ENCODE measurements at regions not wholly inside any gene's neighbourhood (a gene's known extent, or its start where the extent isn't known, plus 50 kb on each side); places are given as distances from the start of the nearest gene placed in this dataset.

GRCh38 chr9:20291201-20291600 lies 331.1 kb downstream of the MLLT3 start:
- Histone ChIP-seq H3K9ac (ENCODE audit: low read depth, low read length) (no peak overlapping the region), H3K27ac (ENCODE audit: low read depth, low read length) (no peak overlapping the region), H3K36me3 (ENCODE audit: insufficient read depth, low read length) (no peaks in the 10 kb centered on the region), H3K27me3 (ENCODE audit: insufficient read depth, low read length) (no peaks in the 10 kb centered on the region), H3K4me1 (ENCODE audit: insufficient read depth, low read length) (no peaks in the 10 kb centered on the region), H3K9me3 (ENCODE audit: insufficient read depth, low read depth, low read length) (no peaks in the 10 kb centered on the region), H3K4me3 (ENCODE audit: low read length) (no peak overlapping the region)
- WGBS: 93% methylated on average over 2 of the region's 2 CpGs

- no peak overlapping the region for H3K27ac ChIP-seq (ENCODE audit: low read depth, low read length)
- no peak overlapping the region for H3K4me3 ChIP-seq (ENCODE audit: low read length)
- no peaks in the 10 kb centered on the region for H3K9me3 ChIP-seq (ENCODE audit: insufficient read depth, low read depth, low read length)
- WGBS: 92% methylated on average over 6 of the region's 6 CpGs
- H3K4me1 ChIP-seq (ENCODE audit: insufficient read depth, low read length): no peaks in the 10 kb centered on the region
- H3K36me3 ChIP-seq (ENCODE audit: insufficient read depth, low read length): no peaks in the 10 kb centered on the region
- H3K27me3 ChIP-seq (ENCODE audit: insufficient read depth, low read length): no peaks in the 10 kb centered on the region
- H3K9ac ChIP-seq (ENCODE audit: low read depth, low read length): no peak overlapping the region
Observed at GRCh38 chr9:20290257-20290656, 332.0 kb downstream of the MLLT3 start.

- no peak overlapping the region for H3K9ac ChIP-seq (ENCODE audit: low read depth, low read length)
- H3K36me3 ChIP-seq (ENCODE audit: insufficient read depth, low read length): no peaks in the 10 kb centered on the region
- H3K27ac ChIP-seq (ENCODE audit: low read depth, low read length): no peak overlapping the region
- H3K9me3 ChIP-seq (ENCODE audit: insufficient read depth, low read depth, low read length): no peaks in the 10 kb centered on the region
- 83% methylated on average over 9 of the region's 9 CpGs for WGBS
- H3K4me3 ChIP-seq (ENCODE audit: low read length): no peak overlapping the region
- H3K4me1 ChIP-seq (ENCODE audit: insufficient read depth, low read length): peaks cover 4% of the 10 kb centered on the region; the same call in 1 of the 2 replicates
- H3K27me3 ChIP-seq (ENCODE audit: insufficient read depth, low read length): no peaks in the 10 kb centered on the region
Observed at GRCh38 chr9:20289423-20290010, 332.8 kb downstream of the MLLT3 start.

GRCh38 chr9:20286969-20287368 lies 335.3 kb downstream of the MLLT3 start:
- Histone ChIP-seq H3K27ac (ENCODE audit: low read depth, low read length) (no peak overlapping the region), H3K4me1 (ENCODE audit: insufficient read depth, low read length) (peaks cover 6% of the 10 kb centered on the region; the same call in 1 of the 2 replicates), H3K9me3 (ENCODE audit: insufficient read depth, low read depth, low read length) (no peaks in the 10 kb centered on the region), H3K36me3 (ENCODE audit: insufficient read depth, low read length) (no peaks in the 10 kb centered on the region), H3K4me3 (ENCODE audit: low read length) (no peak overlapping the region), H3K9ac (ENCODE audit: low read depth, low read length) (no peak overlapping the region), H3K27me3 (ENCODE audit: insufficient read depth, low read length) (no peaks in the 10 kb centered on the region)
- WGBS: 96% methylated on average over 3 of the region's 3 CpGs

- 100% methylated on average over 1 of the region's 2 CpGs for WGBS
- H3K9ac ChIP-seq (ENCODE audit: low read depth, low read length): no peak overlapping the region
- H3K27me3 ChIP-seq (ENCODE audit: insufficient read depth, low read length): no peaks in the 10 kb centered on the region
- no peaks in the 10 kb centered on the region for H3K36me3 ChIP-seq (ENCODE audit: insufficient read depth, low read length)
- H3K9me3 ChIP-seq (ENCODE audit: insufficient read depth, low read depth, low read length): no peaks in the 10 kb centered on the region
- H3K4me1 ChIP-seq (ENCODE audit: insufficient read depth, low read length): peaks cover 6% of the 10 kb centered on the region; the same call in 1 of the 2 replicates
- H3K4me3 ChIP-seq (ENCODE audit: low read length): no peak overlapping the region
- H3K27ac ChIP-seq (ENCODE audit: low read depth, low read length): no peak overlapping the region
Observed at GRCh38 chr9:20286154-20286700, 336.1 kb downstream of the MLLT3 start.

- H3K27ac ChIP-seq (ENCODE audit: low read depth, low read length): no peak overlapping the region
- H3K4me1 ChIP-seq (ENCODE audit: insufficient read depth, low read length): peaks cover 6% of the 10 kb centered on the region; the same call in 1 of the 2 replicates
- H3K9me3 ChIP-seq (ENCODE audit: insufficient read depth, low read depth, low read length): no peaks in the 10 kb centered on the region
- H3K4me3 ChIP-seq (ENCODE audit: low read length): no peak overlapping the region
- no peak overlapping the region for H3K9ac ChIP-seq (ENCODE audit: low read depth, low read length)
- H3K27me3 ChIP-seq (ENCODE audit: insufficient read depth, low read length): no peaks in the 10 kb centered on the region
- no peaks in the 10 kb centered on the region for H3K36me3 ChIP-seq (ENCODE audit: insufficient read depth, low read length)
- 90% methylated on average over 3 of the region's 3 CpGs for WGBS
Observed at GRCh38 chr9:20284601-20285289, 337.6 kb downstream of the MLLT3 start.

- WGBS: 87% methylated on average over 3 of the region's 3 CpGs
- no peaks in the 10 kb centered on the region; the same call in 1 of the 2 replicates for H3K36me3 ChIP-seq (ENCODE audit: insufficient read depth, low read length)
- H3K9me3 ChIP-seq (ENCODE audit: insufficient read depth, low read depth, low read length): peaks cover 13% of the 10 kb centered on the region
- H3K27ac ChIP-seq (ENCODE audit: low read depth, low read length): no peak overlapping the region
- H3K4me3 ChIP-seq (ENCODE audit: low read length): no peak overlapping the region
- H3K4me1 ChIP-seq (ENCODE audit: insufficient read depth, low read length): peaks cover 6% of the 10 kb centered on the region; the same call in 1 of the 2 replicates
- no peak overlapping the region for H3K9ac ChIP-seq (ENCODE audit: low read depth, low read length)
- no peaks in the 10 kb centered on the region for H3K27me3 ChIP-seq (ENCODE audit: insufficient read depth, low read length)
Observed at GRCh38 chr9:20280330-20280729, 342.0 kb downstream of the MLLT3 start.

GRCh38 chr9:20276762-20277161 lies 345.5 kb downstream of the MLLT3 start:
- Histone ChIP-seq H3K4me1 (ENCODE audit: insufficient read depth, low read length) (no peaks in the 10 kb centered on the region), H3K9me3 (ENCODE audit: insufficient read depth, low read depth, low read length) (peaks cover 14% of the 10 kb centered on the region), H3K27me3 (ENCODE audit: insufficient read depth, low read length) (no peaks in the 10 kb centered on the region), H3K4me3 (ENCODE audit: low read length) (no peak overlapping the region), H3K36me3 (ENCODE audit: insufficient read depth, low read length) (no peaks in the 10 kb centered on the region; the same call in 1 of the 2 replicates), H3K9ac (ENCODE audit: low read depth, low read length) (no peak overlapping the region), H3K27ac (ENCODE audit: low read depth, low read length) (no peak overlapping the region)
- 89% methylated on average over 2 of the region's 2 CpGs for WGBS

GRCh38 chr9:20271723-20272122 lies 350.6 kb downstream of the MLLT3 start:
- Histone ChIP-seq H3K36me3 (ENCODE audit: insufficient read depth, low read length) (no peaks in the 10 kb centered on the region; the same call in 1 of the 2 replicates), H3K27ac (ENCODE audit: low read depth, low read length) (no peak overlapping the region), H3K27me3 (ENCODE audit: insufficient read depth, low read length) (no peaks in the 10 kb centered on the region), H3K9ac (ENCODE audit: low read depth, low read length) (no peak overlapping the region), H3K4me3 (ENCODE audit: low read length) (no peak overlapping the region), H3K9me3 (ENCODE audit: insufficient read depth, low read depth, low read length) (peaks cover 13% of the 10 kb centered on the region), H3K4me1 (ENCODE audit: insufficient read depth, low read length) (peaks cover 14% of the 10 kb centered on the region)
- 94% methylated on average over 1 of the region's 2 CpGs for WGBS

GRCh38 chr9:20271096-20271495 lies 351.2 kb downstream of the MLLT3 start:
- 80% methylated on average over 1 of the region's 1 CpG for WGBS
- no peak overlapping the region for H3K4me3 ChIP-seq (ENCODE audit: low read length)

GRCh38 chr9:20270161-20270560 lies 352.1 kb downstream of the MLLT3 start:
- peaks cover 14% of the 10 kb centered on the region; the same call in 1 of the 2 replicates for H3K9me3 ChIP-seq (ENCODE audit: insufficient read depth, low read depth, low read length)
- H3K4me3 ChIP-seq (ENCODE audit: low read length): no peak overlapping the region
- no peak overlapping the region for H3K27ac ChIP-seq (ENCODE audit: low read depth, low read length)
- WGBS: 100% methylated on average over 1 of the region's 1 CpG
- H3K9ac ChIP-seq (ENCODE audit: low read depth, low read length): no peak overlapping the region
- H3K27me3 ChIP-seq (ENCODE audit: insufficient read depth, low read length): no peaks in the 10 kb centered on the region
- H3K36me3 ChIP-seq (ENCODE audit: insufficient read depth, low read length): no peaks in the 10 kb centered on the region
- H3K4me1 ChIP-seq (ENCODE audit: insufficient read depth, low read length): peaks cover 14% of the 10 kb centered on the region

More at GRCh38 chr9:20271096-20271495, 351.2 kb downstream of the MLLT3 start:
- no peaks in the 10 kb centered on the region; the same call in 1 of the 2 replicates for H3K36me3 ChIP-seq (ENCODE audit: insufficient read depth, low read length)
- H3K4me1 ChIP-seq (ENCODE audit: insufficient read depth, low read length): peaks cover 14% of the 10 kb centered on the region
- H3K9me3 ChIP-seq (ENCODE audit: insufficient read depth, low read depth, low read length): peaks cover 13% of the 10 kb centered on the region
- no peaks in the 10 kb centered on the region for H3K27me3 ChIP-seq (ENCODE audit: insufficient read depth, low read length)
- no peak overlapping the region for H3K9ac ChIP-seq (ENCODE audit: low read depth, low read length)
- no peak overlapping the region for H3K27ac ChIP-seq (ENCODE audit: low read depth, low read length)
